Nephron (organoid): ENCODE measurements at regions not wholly inside any gene's neighbourhood (a gene's known extent, or its start where the extent isn't known, plus 50 kb on each side); places are given as distances from the start of the nearest gene placed in this dataset.
A peak's percentile ranks its signal among the peaks of the same experiment; 100 is the strongest.

Experiments used
- H3K27ac Mint-ChIP-seq, 3 experiments: 2 replicates each; pipeline ENCODE4 v1.8.0; 2020; ENCODE audit warnings: mixed read lengths in 3 of 3, mild to moderate bottlenecking in 2 of 3, moderate library complexity in 1 of 3
- H3K27me3 Mint-ChIP-seq: 2 replicates; pipeline ENCODE4 v1.8.0; 2021; ENCODE audit warnings: low read depth, mild to moderate bottlenecking, moderate library complexity, mixed read lengths
- H3K36me3 Mint-ChIP-seq: 2 replicates; pipeline ENCODE4 v1.8.0; 2020; ENCODE audit warnings: low read depth, mixed read lengths
- H3K4me1 Mint-ChIP-seq: 2 replicates; pipeline ENCODE4 v1.8.0; 2020; ENCODE audit warnings: mixed read lengths
- H3K4me3 Mint-ChIP-seq, 3 experiments: 2 replicates each; pipeline ENCODE4 v1.8.0; 2020; ENCODE audit warnings: mild to moderate bottlenecking in 3 of 3, mixed read lengths in 3 of 3, moderate library complexity in 2 of 3
- H3K9me3 Mint-ChIP-seq: 2 replicates; pipeline ENCODE4 v1.8.0; 2020; ENCODE audit warnings: mixed read lengths
- TF ChIP-seq, protein P1 (sequence below), 3 experiments: fragments of 200-600 bp; sonication (generic); IDR thresholded peaks; one replicate each; pipeline ENCODE4 v1.5.0; 2021; ENCODE audit warnings: antibody characterized with exemption in 3 of 3; ENCODE audit not compliant: unreplicated experiment in 3 of 3

DNA sequence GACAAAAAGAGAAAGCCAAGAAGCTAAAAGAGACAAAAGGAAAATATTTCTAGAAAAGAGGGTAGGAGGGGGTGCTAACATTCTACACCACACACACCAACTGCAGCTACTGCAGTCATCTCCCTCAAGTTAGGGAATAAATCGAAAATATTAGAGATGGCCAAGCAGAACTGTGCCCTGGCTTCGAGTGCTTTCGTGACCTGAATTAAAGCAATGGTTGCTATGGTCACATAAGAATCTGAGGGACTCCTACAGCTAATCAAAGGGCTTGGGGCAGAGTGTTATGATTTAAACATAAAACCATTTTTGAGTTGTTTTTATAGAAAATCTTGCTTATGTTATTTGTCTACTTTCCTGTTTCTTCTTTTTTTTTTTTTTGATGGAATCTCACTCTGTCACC, 159.6 kb upstream of the HNRNPA3 start:
- peak overlapping the region in 1 of 3 experiments; percentile 60 for H3K27ac Mint-ChIP-seq
- H3K27me3 Mint-ChIP-seq, result no peaks in the 10 kb centered on the region
- TF ChIP-seq, protein P1, sequence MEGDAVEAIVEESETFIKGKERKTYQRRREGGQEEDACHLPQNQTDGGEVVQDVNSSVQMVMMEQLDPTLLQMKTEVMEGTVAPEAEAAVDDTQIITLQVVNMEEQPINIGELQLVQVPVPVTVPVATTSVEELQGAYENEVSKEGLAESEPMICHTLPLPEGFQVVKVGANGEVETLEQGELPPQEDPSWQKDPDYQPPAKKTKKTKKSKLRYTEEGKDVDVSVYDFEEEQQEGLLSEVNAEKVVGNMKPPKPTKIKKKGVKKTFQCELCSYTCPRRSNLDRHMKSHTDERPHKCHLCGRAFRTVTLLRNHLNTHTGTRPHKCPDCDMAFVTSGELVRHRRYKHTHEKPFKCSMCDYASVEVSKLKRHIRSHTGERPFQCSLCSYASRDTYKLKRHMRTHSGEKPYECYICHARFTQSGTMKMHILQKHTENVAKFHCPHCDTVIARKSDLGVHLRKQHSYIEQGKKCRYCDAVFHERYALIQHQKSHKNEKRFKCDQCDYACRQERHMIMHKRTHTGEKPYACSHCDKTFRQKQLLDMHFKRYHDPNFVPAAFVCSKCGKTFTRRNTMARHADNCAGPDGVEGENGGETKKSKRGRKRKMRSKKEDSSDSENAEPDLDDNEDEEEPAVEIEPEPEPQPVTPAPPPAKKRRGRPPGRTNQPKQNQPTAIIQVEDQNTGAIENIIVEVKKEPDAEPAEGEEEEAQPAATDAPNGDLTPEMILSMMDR (IDR thresholded peaks at IDR 0.05; ENCODE audit: unreplicated experiment in 3 of 3), result no peak
- no peak overlapping the region for H3K4me3 Mint-ChIP-seq
- peaks cover 26% of the 10 kb centered on the region for H3K4me1 Mint-ChIP-seq
- H3K36me3 Mint-ChIP-seq, result no peaks in the 10 kb centered on the region
- H3K9me3 Mint-ChIP-seq, result peaks cover under 1% of the 10 kb centered on the region

GRCh38 chr2:177053716-177054115, 158.9 kb upstream of the HNRNPA3 start:
- TF ChIP-seq, protein P1 (IDR thresholded peaks at IDR 0.05; ENCODE audit: unreplicated experiment in 3 of 3), result no peak
- no peak overlapping the region for H3K4me3 Mint-ChIP-seq
- no peaks in the 10 kb centered on the region for H3K9me3 Mint-ChIP-seq
- H3K36me3 Mint-ChIP-seq, result no peaks in the 10 kb centered on the region
- peak overlapping the region in 1 of 3 experiments; percentile 60 for H3K27ac Mint-ChIP-seq
- H3K27me3 Mint-ChIP-seq, result no peaks in the 10 kb centered on the region
- H3K4me1 Mint-ChIP-seq, result peaks cover 26% of the 10 kb centered on the region

GRCh38 chr2:177056481-177056929, 156.1 kb upstream of the HNRNPA3 start:
- Mint-ChIP-seq H3K4me3 (no peak overlapping the region), H3K36me3 (no peaks in the 10 kb centered on the region), H3K9me3 (no peaks in the 10 kb centered on the region), H3K4me1 (peaks cover 34% of the 10 kb centered on the region), H3K27ac (no peak overlapping the region), H3K27me3 (no peaks in the 10 kb centered on the region)
- TF ChIP-seq, protein P1 (IDR thresholded peaks at IDR 0.05; ENCODE audit: unreplicated experiment in 3 of 3), result peak in 1 of 3 experiments; percentile 38

DNA sequence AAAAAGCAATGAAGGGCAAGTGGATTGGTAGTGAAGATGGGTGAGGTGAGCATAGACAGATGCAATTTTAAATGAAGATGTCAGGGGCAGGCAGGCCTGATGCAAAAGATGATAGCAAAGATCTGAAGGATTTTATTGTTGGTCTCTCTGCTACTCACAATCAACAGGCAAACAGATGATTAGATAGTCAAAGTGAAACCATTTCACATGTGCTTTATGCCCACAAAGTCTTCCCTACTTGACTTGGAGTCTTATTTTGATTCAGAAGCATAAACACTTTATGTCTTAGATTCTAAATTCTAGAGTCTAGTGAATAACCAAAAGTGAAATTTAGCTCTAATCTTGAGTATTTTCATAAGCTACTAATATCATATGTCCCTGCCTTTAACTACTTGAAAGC, 153.8 kb upstream of the HNRNPA3 start:
- peaks cover 16% of the 10 kb centered on the region for H3K4me1 Mint-ChIP-seq
- H3K9me3 Mint-ChIP-seq, result no peaks in the 10 kb centered on the region
- no peaks in the 10 kb centered on the region for H3K36me3 Mint-ChIP-seq
- no peaks in the 10 kb centered on the region for H3K27me3 Mint-ChIP-seq
- no peak overlapping the region for H3K4me3 Mint-ChIP-seq
- H3K27ac Mint-ChIP-seq, result peak overlapping the region in 2 of 3 experiments; percentile 8 to 67
- TF ChIP-seq, protein P1 (IDR thresholded peaks at IDR 0.05; ENCODE audit: unreplicated experiment in 3 of 3), result no peak

GRCh38 chr2:177059293-177059692, 153.3 kb upstream of the HNRNPA3 start:
- H3K36me3 Mint-ChIP-seq, result no peaks in the 10 kb centered on the region
- peaks cover 12% of the 10 kb centered on the region for H3K4me1 Mint-ChIP-seq
- no peaks in the 10 kb centered on the region for H3K9me3 Mint-ChIP-seq
- H3K4me3 Mint-ChIP-seq, result no peak overlapping the region
- peak overlapping the region in 2 of 3 experiments; percentile 8 to 67 for H3K27ac Mint-ChIP-seq
- TF ChIP-seq, protein P1 (IDR thresholded peaks at IDR 0.05; ENCODE audit: unreplicated experiment in 3 of 3), result no peak
- H3K27me3 Mint-ChIP-seq, result no peaks in the 10 kb centered on the region

- Mint-ChIP-seq H3K27me3 (no peaks in the 10 kb centered on the region), H3K9me3 (no peaks in the 10 kb centered on the region), H3K27ac (no peak overlapping the region), H3K4me1 (peaks cover 12% of the 10 kb centered on the region), H3K4me3 (no peak overlapping the region), H3K36me3 (no peaks in the 10 kb centered on the region)
- TF ChIP-seq, protein P1 (IDR thresholded peaks at IDR 0.05; ENCODE audit: unreplicated experiment in 3 of 3), result no peak
Observed at GRCh38 chr2:177063331-177063730, 149.3 kb upstream of the HNRNPA3 start.
